SK-N-SH (cell line): ENCODE measurements at regions not wholly inside any gene's neighbourhood (a gene's known extent, or its start where the extent isn't known, plus 50 kb on each side); places are given as distances from the start of the nearest gene placed in this dataset.

Experiments used
- CTCF ChIA-PET: fragments of 300-600, 350-600 bp; formaldehyde crosslinking; extraction: SDS; loops from one replicate; lab custom pipeline; 2021; lab: Yijun Ruan, JAX
- POLR2A ChIA-PET: fragments of 350-600 bp; sonication (Branson Sonifier 250); formaldehyde crosslinking; extraction: SDS; loops from one replicate; lab custom pipeline; 2020; ENCODE audit warnings: antibody characterized with exemption, inconsistent platforms; lab: Yijun Ruan, JAX
- DNase-seq: peaks from one replicate; pipeline ENCODE4 v3.0.0; 2012
- H2AFZ ChIP-seq: fragments of 200-600 bp; sonication (generic); 2 replicates; pipeline ENCODE4 v1.8.1; 2016; ENCODE audit warnings: antibody characterized with exemption, mild to moderate bottlenecking, low read depth
- H3F3A ChIP-seq: fragments of 200-600 bp; sonication (generic); replicated peaks from 2 replicates; pipeline ENCODE3; 2016; ENCODE audit warnings: antibody characterized with exemption, mild to moderate bottlenecking; ENCODE audit not compliant: insufficient read depth
- H3K27ac ChIP-seq, 2 experiments: fragments of 200-500 bp in 1 of 2; fragments of 200-600 bp in 1 of 2; sonication (Bioruptor generic) in 1 of 2; sonication (generic), shearing (Covaris generic) in 1 of 2; 2 replicates each; pipeline versions ENCODE4 v1.5.1 to v1.6.1; 2014 to 2016; ENCODE audit warnings: low read depth in 2 of 2, inconsistent platforms in 1 of 2, low read length in 1 of 2, mild to moderate bottlenecking in 1 of 2, mixed read lengths in 1 of 2
- H3K27me3 ChIP-seq: fragments of 200-600 bp; sonication (generic), shearing (Covaris generic); 2 replicates; pipeline ENCODE4 v1.6.1; 2016; ENCODE audit warnings: mixed run types; ENCODE audit not compliant: insufficient read depth
- H3K36me3 ChIP-seq, 2 experiments: fragments of 200-500 bp in 1 of 2; fragments of 200-600 bp in 1 of 2; sonication (Bioruptor generic) in 1 of 2; sonication (generic) in 1 of 2; replicated peaks in 1 of 2; 2 replicates each; pipeline versions ENCODE3 to v1.5.1; 2014 to 2016; ENCODE audit warnings: low read length in 1 of 2, mild to moderate bottlenecking in 1 of 2; ENCODE audit not compliant: insufficient read depth in 2 of 2, control insufficient read depth in 1 of 2
- H3K4me1 ChIP-seq, 2 experiments: fragments of 200-500 bp in 1 of 2; fragments of 200-600 bp in 1 of 2; sonication (Bioruptor generic) in 1 of 2; sonication (generic), shearing (Covaris generic) in 1 of 2; 2 replicates each; pipeline versions ENCODE4 v1.5.1 to v1.6.1; 2014 to 2016; ENCODE audit warnings: low read depth in 1 of 2, low read length in 1 of 2, mixed run types in 1 of 2; ENCODE audit not compliant: insufficient read depth in 2 of 2, control insufficient read depth in 1 of 2
- H3K4me2 ChIP-seq: fragments of 200-600 bp; sonication (generic), shearing (Covaris generic); 2 replicates; pipeline ENCODE4 v1.6.1; 2017; ENCODE audit warnings: mixed run types
- H3K4me3 ChIP-seq, 2 experiments: fragments of 200-500 bp in 1 of 2; fragments of 200-600 bp in 1 of 2; sonication (Bioruptor generic) in 1 of 2; sonication (generic), shearing (Covaris generic) in 1 of 2; 2 replicates each; pipeline versions ENCODE4 v1.5.1 to v1.8.1; 2014 to 2016; ENCODE audit warnings: low read depth in 2 of 2, inconsistent platforms in 1 of 2, low read length in 1 of 2, mild to moderate bottlenecking in 1 of 2, mixed read lengths in 1 of 2, moderate library complexity in 1 of 2
- H3K79me2 ChIP-seq: fragments of 200-600 bp; sonication (generic); 2 replicates; pipeline ENCODE4 v1.8.1; 2017; ENCODE audit warnings: mild to moderate bottlenecking; ENCODE audit not compliant: insufficient read depth
- H3K9ac ChIP-seq: fragments of 200-600 bp; sonication (generic); 2 replicates; pipeline ENCODE4 v1.6.1; 2017; ENCODE audit warnings: mixed run types
- H3K9me2 ChIP-seq: fragments of 200-600 bp; sonication (generic); 2 replicates; pipeline ENCODE4 v1.6.1; 2017; ENCODE audit warnings: mixed run types
- H3K9me3 ChIP-seq: fragments of 200-600 bp; sonication (generic); 2 replicates; pipeline ENCODE4 v1.6.1; 2017; ENCODE audit warnings: mixed run types, mild to moderate bottlenecking, moderate library complexity
- H4K20me1 ChIP-seq: fragments of 200-600 bp; sonication (generic); 2 replicates; pipeline ENCODE4 v1.6.1; 2017; ENCODE audit warnings: mild to moderate bottlenecking, mixed run types; ENCODE audit not compliant: insufficient read depth
- CHD2 ChIP-seq: fragments of 150-350 bp; IDR thresholded peaks from 2 replicates; pipeline ENCODE4 v1.6.1; 2018; ENCODE audit warnings: low read length; ENCODE audit not compliant: partially characterized antibody
- ELF1 ChIP-seq: IDR thresholded peaks from 2 replicates; pipeline ENCODE4 v1.4.0; 2012
- EZH2phosphoT487 ChIP-seq: fragments of 200-600 bp; sonication (generic); IDR thresholded peaks from 2 replicates; pipeline ENCODE4 v1.6.1; 2017; ENCODE audit warnings: low read depth, mixed run types, mild to moderate bottlenecking, antibody characterized with exemption, moderate library complexity, borderline replicate concordance
- FOSL2 ChIP-seq: IDR thresholded peaks from 2 replicates; pipeline ENCODE4 v1.4.0; 2012; ENCODE audit warnings: low read depth, mild to moderate bottlenecking, moderate library complexity, borderline replicate concordance
- FOXJ3 ChIP-seq: sonication (generic); formaldehyde crosslinking; IDR thresholded peaks from 2 replicates; pipeline ENCODE4 v1.5.1; 2020; ENCODE audit warnings: mild to moderate bottlenecking, missing genetic modification reagents
- FOXM1 ChIP-seq: IDR thresholded peaks from 2 replicates; pipeline ENCODE4 v1.4.0; 2012; ENCODE audit warnings: low read depth, mild to moderate bottlenecking
- JUND ChIP-seq: IDR thresholded peaks from 2 replicates; pipeline ENCODE4 v1.4.0; 2012
- MEF2A ChIP-seq: IDR thresholded peaks from 2 replicates; pipeline ENCODE4 v1.4.0; 2012; ENCODE audit warnings: low read depth, borderline replicate concordance
- MXI1 ChIP-seq: IDR thresholded peaks from 2 replicates; pipeline ENCODE4 v1.6.1; 2012; ENCODE audit warnings: mild to moderate bottlenecking, low read depth, low read length, improper control_type of control experiment
- NRF1 ChIP-seq: IDR thresholded peaks from 2 replicates; pipeline ENCODE4 v1.6.1; 2012; ENCODE audit warnings: low read depth, mild to moderate bottlenecking, low read length
- RAD21 ChIP-seq: IDR thresholded peaks from 2 replicates; pipeline ENCODE4 v1.6.1; 2012; ENCODE audit warnings: mild to moderate bottlenecking, low read length
- REST ChIP-seq: IDR thresholded peaks from 2 replicates; pipeline ENCODE4 v1.6.1; 2012; ENCODE audit warnings: mild to moderate bottlenecking, low read depth, low read length, moderate library complexity
- RFX5 ChIP-seq: IDR thresholded peaks from 2 replicates; pipeline ENCODE4 v1.6.1; 2012; ENCODE audit warnings: mild to moderate bottlenecking, improper control_type of control experiment, low read length
- TAF1 ChIP-seq: IDR thresholded peaks from 2 replicates; pipeline ENCODE4 v1.6.1; 2012; ENCODE audit warnings: low read depth, mild to moderate bottlenecking, low read length, moderate library complexity, borderline replicate concordance
- TCF12 ChIP-seq: IDR thresholded peaks from 2 replicates; pipeline ENCODE4 v1.4.0; 2012
- TEAD4 ChIP-seq: IDR thresholded peaks from 2 replicates; pipeline ENCODE4 v1.4.0; 2012; ENCODE audit warnings: mild to moderate bottlenecking, borderline replicate concordance; ENCODE audit not compliant: insufficient read depth
- WGBS: methylation state at CpG from one replicate; pipeline ENCODE4 v1.1.6; 2017; ENCODE audit warnings: low lambda C conversion rate; 5-methylcytosine and 5-hydroxymethylcytosine counted together
- TF ChIP-seq, protein P1 (sequence below): fragments of 200-600 bp; sonication (generic); IDR thresholded peaks from 2 replicates; pipeline ENCODE4 v1.6.1; 2017; ENCODE audit warnings: antibody characterized with exemption, mild to moderate bottlenecking, moderate library complexity
- TF ChIP-seq, protein P2 (sequence below): IDR thresholded peaks from 2 replicates; pipeline ENCODE4 v1.4.0; 2012; ENCODE audit warnings: low read depth, borderline replicate concordance
- TF ChIP-seq, protein P3 (sequence below): IDR thresholded peaks from 2 replicates; pipeline ENCODE4; 2012
- TF ChIP-seq, protein P4 (sequence below): IDR thresholded peaks from 2 replicates; pipeline ENCODE4 v1.4.0; 2012; ENCODE audit warnings: low read depth, borderline replicate concordance

- Histone ChIP-seq H3K4me2 (no peak overlapping the region), H3K9me2 (no peaks in the 10 kb centered on the region), H3K4me3 (no peak overlapping the region), H3K9me3 (no peaks in the 10 kb centered on the region), H3K27me3 (no peaks in the 10 kb centered on the region; the same call in 1 of the 2 replicates), H4K20me1 (no peaks in the 10 kb centered on the region), H3K4me1 (no peaks in the 10 kb centered on the region), H3K9ac (no peak overlapping the region), H3K27ac (no peak overlapping the region), H2AFZ (no peak overlapping the region), H3K36me3 (no peaks in the 10 kb centered on the region), H3K79me2 (no peaks in the 10 kb centered on the region), H3F3A (no peaks in the 10 kb centered on the region)
- 85% methylated on average over 1 of the region's 1 CpG for WGBS
- no peak for DNase-seq
- ChIA-PET POLR2A (no interaction called here), CTCF (no interaction called here)
- TF ChIP-seq RFX5 (no peak), FOXM1 (no peak), REST (no peak), MXI1 (no peak), NRF1 (no peak), CHD2 (no peak), EZH2phosphoT487 (no peak), JUND (no peak), MEF2A (no peak), RAD21 (no peak), FOXJ3 (CRISPR knock-in tag) (no peak), FOSL2 (no peak), ELF1 (no peak), TEAD4 (no peak), TCF12 (no peak), TAF1 (no peak)
- TF ChIP-seq, protein P1, sequence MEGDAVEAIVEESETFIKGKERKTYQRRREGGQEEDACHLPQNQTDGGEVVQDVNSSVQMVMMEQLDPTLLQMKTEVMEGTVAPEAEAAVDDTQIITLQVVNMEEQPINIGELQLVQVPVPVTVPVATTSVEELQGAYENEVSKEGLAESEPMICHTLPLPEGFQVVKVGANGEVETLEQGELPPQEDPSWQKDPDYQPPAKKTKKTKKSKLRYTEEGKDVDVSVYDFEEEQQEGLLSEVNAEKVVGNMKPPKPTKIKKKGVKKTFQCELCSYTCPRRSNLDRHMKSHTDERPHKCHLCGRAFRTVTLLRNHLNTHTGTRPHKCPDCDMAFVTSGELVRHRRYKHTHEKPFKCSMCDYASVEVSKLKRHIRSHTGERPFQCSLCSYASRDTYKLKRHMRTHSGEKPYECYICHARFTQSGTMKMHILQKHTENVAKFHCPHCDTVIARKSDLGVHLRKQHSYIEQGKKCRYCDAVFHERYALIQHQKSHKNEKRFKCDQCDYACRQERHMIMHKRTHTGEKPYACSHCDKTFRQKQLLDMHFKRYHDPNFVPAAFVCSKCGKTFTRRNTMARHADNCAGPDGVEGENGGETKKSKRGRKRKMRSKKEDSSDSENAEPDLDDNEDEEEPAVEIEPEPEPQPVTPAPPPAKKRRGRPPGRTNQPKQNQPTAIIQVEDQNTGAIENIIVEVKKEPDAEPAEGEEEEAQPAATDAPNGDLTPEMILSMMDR: no peak
- TF ChIP-seq, protein P2, sequence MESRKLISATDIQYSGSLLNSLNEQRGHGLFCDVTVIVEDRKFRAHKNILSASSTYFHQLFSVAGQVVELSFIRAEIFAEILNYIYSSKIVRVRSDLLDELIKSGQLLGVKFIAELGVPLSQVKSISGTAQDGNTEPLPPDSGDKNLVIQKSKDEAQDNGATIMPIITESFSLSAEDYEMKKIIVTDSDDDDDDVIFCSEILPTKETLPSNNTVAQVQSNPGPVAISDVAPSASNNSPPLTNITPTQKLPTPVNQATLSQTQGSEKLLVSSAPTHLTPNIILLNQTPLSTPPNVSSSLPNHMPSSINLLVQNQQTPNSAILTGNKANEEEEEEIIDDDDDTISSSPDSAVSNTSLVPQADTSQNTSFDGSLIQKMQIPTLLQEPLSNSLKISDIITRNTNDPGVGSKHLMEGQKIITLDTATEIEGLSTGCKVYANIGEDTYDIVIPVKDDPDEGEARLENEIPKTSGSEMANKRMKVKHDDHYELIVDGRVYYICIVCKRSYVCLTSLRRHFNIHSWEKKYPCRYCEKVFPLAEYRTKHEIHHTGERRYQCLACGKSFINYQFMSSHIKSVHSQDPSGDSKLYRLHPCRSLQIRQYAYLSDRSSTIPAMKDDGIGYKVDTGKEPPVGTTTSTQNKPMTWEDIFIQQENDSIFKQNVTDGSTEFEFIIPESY: no peak
- TF ChIP-seq, protein P3, sequence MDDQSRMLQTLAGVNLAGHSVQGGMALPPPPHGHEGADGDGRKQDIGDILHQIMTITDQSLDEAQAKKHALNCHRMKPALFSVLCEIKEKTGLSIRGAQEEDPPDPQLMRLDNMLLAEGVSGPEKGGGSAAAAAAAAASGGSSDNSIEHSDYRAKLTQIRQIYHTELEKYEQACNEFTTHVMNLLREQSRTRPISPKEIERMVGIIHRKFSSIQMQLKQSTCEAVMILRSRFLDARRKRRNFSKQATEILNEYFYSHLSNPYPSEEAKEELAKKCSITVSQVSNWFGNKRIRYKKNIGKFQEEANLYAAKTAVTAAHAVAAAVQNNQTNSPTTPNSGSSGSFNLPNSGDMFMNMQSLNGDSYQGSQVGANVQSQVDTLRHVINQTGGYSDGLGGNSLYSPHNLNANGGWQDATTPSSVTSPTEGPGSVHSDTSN: no peak
- TF ChIP-seq, protein P4, sequence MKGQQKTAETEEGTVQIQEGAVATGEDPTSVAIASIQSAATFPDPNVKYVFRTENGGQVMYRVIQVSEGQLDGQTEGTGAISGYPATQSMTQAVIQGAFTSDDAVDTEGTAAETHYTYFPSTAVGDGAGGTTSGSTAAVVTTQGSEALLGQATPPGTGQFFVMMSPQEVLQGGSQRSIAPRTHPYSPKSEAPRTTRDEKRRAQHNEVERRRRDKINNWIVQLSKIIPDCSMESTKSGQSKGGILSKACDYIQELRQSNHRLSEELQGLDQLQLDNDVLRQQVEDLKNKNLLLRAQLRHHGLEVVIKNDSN: no peak
These were observed 232.0 kb upstream of the PARD3B start for GRCh38 chr2:204313256-204313655.
